DND-41 (cell line): ENCODE measurements at regions not wholly inside any gene's neighbourhood (a gene's known extent, or its start where the extent isn't known, plus 50 kb on each side); places are given as distances from the start of the nearest gene placed in this dataset.

Experiments
- ATAC-seq: fragments of 200-7000 bp; cut with Tn5 transposase; 3 replicates; pipeline ENCODE4 v1.9.1; 2021; ENCODE audit warnings: low read depth; ENCODE audit not compliant: insufficient read depth
- DNase-seq: peaks from one replicate; pipeline ENCODE4 v3.0.0-alpha.2; 2020
- H2AFZ ChIP-seq: 2 replicates; pipeline ENCODE4 v1.6.0; 2012; ENCODE audit warnings: low read depth, low read length
- H3K27ac ChIP-seq: 2 replicates; pipeline ENCODE4 v1.5.1; 2012; ENCODE audit warnings: low read length, inconsistent platforms
- H3K27me3 ChIP-seq: fragments of 200-600 bp; sonication (generic); 2 replicates; pipeline ENCODE4 v1.6.0; 2012; ENCODE audit warnings: low read length, mild to moderate bottlenecking, inconsistent platforms; ENCODE audit not compliant: insufficient read depth, poor library complexity
- H3K36me3 ChIP-seq: 2 replicates; pipeline ENCODE4 v1.5.1; 2012; ENCODE audit warnings: low read length, inconsistent platforms; ENCODE audit not compliant: insufficient read depth
- H3K4me1 ChIP-seq: 2 replicates; pipeline ENCODE4 v1.5.1; 2012; ENCODE audit warnings: mild to moderate bottlenecking, low read length; ENCODE audit not compliant: insufficient read depth
- H3K4me2 ChIP-seq: 2 replicates; pipeline ENCODE4 v1.6.0; 2012; ENCODE audit warnings: mild to moderate bottlenecking, moderate library complexity, low read length, inconsistent platforms; ENCODE audit not compliant: insufficient read depth
- H3K4me3 ChIP-seq, 2 experiments: fragments of 200-600 bp in 1 of 2; shearing (Covaris generic) in 1 of 2; 2 replicates each; pipeline ENCODE4 v1.5.1; 2012 to 2016; ENCODE audit warnings: inconsistent platforms in 2 of 2, low read length in 2 of 2, mild to moderate bottlenecking in 2 of 2, low read depth in 1 of 2, moderate library complexity in 1 of 2
- H3K79me2 ChIP-seq: 2 replicates; pipeline ENCODE4 v1.6.0; 2012; ENCODE audit warnings: low read length, inconsistent platforms; ENCODE audit not compliant: insufficient read depth
- H3K9ac ChIP-seq: 2 replicates; pipeline ENCODE4 v1.6.0; 2012; ENCODE audit warnings: low read depth, mild to moderate bottlenecking, inconsistent platforms, low read length, moderate library complexity
- H3K9me3 ChIP-seq: 2 replicates; pipeline ENCODE4 v1.5.1; 2012; ENCODE audit warnings: low read length, moderate library complexity, mild to moderate bottlenecking, inconsistent platforms; ENCODE audit not compliant: insufficient read depth, severe bottlenecking
- H4K20me1 ChIP-seq: 2 replicates; pipeline ENCODE4 v1.6.0; 2012; ENCODE audit warnings: low read length; ENCODE audit not compliant: insufficient read depth
- CTCF ChIP-seq: IDR thresholded peaks from 2 replicates; pipeline ENCODE4 v1.5.1; 2012; ENCODE audit warnings: borderline replicate concordance, low read length, moderate library complexity, mild to moderate bottlenecking; ENCODE audit not compliant: poor library complexity, severe bottlenecking; ENCODE audit errors: extremely low read depth
- EZH2 ChIP-seq: IDR thresholded peaks from 3 replicates; pipeline ENCODE4 v1.6.1; 2012; ENCODE audit warnings: borderline replicate concordance, low read depth, mild to moderate bottlenecking, moderate library complexity, low read length, inconsistent platforms; ENCODE audit not compliant: severe bottlenecking

- no peak overlapping the region for H3K4me2 ChIP-seq
- ATAC-seq (no peak), DNase-seq (no peak)
- no peaks in the 10 kb centered on the region for H4K20me1 ChIP-seq
- H2AFZ ChIP-seq: no peak overlapping the region
- H3K36me3 ChIP-seq: no peaks in the 10 kb centered on the region
- no peak overlapping the region for H3K4me3 ChIP-seq
- TF ChIP-seq EZH2 (no peak), CTCF (no peak)
- no peaks in the 10 kb centered on the region for H3K4me1 ChIP-seq
- no peak overlapping the region for H3K27ac ChIP-seq
- H3K9me3 ChIP-seq: no peaks in the 10 kb centered on the region
- no peaks in the 10 kb centered on the region for H3K79me2 ChIP-seq
- H3K9ac ChIP-seq: no peak overlapping the region
- H3K27me3 ChIP-seq: no peaks in the 10 kb centered on the region
These were observed 362.3 kb downstream of the RNF144A start for GRCh38 chr2:7279421-7279949.

- Histone ChIP-seq H3K4me2 (no peak overlapping the region), H3K9ac (no peak overlapping the region), H3K9me3 (no peaks in the 10 kb centered on the region), H3K79me2 (no peaks in the 10 kb centered on the region), H3K27ac (no peak overlapping the region), H3K27me3 (no peaks in the 10 kb centered on the region), H3K4me3 (no peak overlapping the region), H3K36me3 (no peaks in the 10 kb centered on the region), H3K4me1 (no peaks in the 10 kb centered on the region), H4K20me1 (no peaks in the 10 kb centered on the region), H2AFZ (no peak overlapping the region)
- no peak for ATAC-seq
- no peak for TF ChIP-seq EZH2
- TF ChIP-seq CTCF: no peak
- no peak for DNase-seq
These were observed 363.6 kb downstream of the RNF144A start for GRCh38 chr2:7280790-7281189.

- no peak overlapping the region for H3K4me3 ChIP-seq
- no peaks in the 10 kb centered on the region for H3K9me3 ChIP-seq
- no peak overlapping the region for H3K4me2 ChIP-seq
- no peaks in the 10 kb centered on the region for H3K79me2 ChIP-seq
- no peak overlapping the region for H3K27ac ChIP-seq
- no peaks in the 10 kb centered on the region for H3K4me1 ChIP-seq
- DNase-seq (no peak), ATAC-seq (no peak)
- H3K9ac ChIP-seq: no peak overlapping the region
- no peaks in the 10 kb centered on the region for H3K36me3 ChIP-seq
- no peaks in the 10 kb centered on the region for H4K20me1 ChIP-seq
- no peak overlapping the region for H2AFZ ChIP-seq
- TF ChIP-seq EZH2 (no peak), CTCF (no peak)
- no peaks in the 10 kb centered on the region for H3K27me3 ChIP-seq
These were observed 364.3 kb downstream of the RNF144A start for GRCh38 chr2:7281231-7282201.
